ENCODE measurements at regions not wholly inside any gene's neighbourhood (a gene's known extent, or its start where the extent isn't known, plus 50 kb on each side); places are given as distances from the start of the nearest gene placed in this dataset.
"Not testable (repeated sequence)": the region's sequence is repeated elsewhere in the genome, so short reads cannot be mapped to it uniquely, and the experiment has no call there.

GRCh38 chr6:112401083-112401482 is 54.0 kb downstream of the RFPL4B start:
- no peak for DNase-seq

DNA sequence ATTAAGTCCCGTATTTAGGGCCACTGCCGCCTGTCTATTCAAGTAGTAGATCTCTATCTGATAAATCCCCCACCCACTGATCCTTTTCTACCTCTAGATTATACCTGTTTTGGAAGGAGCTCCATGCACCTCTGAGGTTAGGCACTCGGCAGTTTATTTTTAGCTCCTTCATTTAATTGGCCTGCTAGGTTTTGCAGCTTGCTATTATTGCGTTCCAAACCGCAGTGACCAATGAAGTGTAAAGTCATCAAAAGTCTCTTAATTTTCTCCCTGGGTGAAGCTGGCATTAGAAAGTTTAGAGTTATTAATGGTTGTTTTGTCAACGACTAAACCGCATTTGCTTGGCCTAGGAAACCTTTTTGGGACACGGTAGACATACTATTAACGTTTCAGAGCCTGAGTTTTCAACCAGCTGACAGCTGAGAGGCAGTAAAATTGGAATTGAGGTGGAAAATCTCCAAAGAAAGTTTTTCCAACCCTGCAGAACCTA is 60.0 kb downstream of the RFPL4B start:
- no peak for DNase-seq

DNA sequence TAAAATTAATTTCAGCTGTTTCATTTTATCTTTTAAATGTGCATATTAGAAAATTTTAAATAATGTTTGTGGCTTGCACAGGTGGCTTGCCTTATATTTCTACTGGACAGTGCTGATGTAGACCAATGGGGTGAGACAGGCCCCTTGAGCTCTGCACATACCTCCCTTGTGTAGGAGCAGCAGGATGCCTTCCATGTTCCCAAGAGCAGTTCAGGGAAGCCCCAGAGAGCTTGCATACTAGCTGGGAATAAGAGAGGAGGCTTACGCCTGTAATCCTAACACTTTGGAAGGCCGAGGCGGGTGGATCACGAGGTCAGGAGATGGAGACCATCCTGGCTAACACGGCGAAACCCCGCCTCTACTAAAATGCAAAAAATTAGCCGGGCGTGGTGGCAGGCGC is 61.4 kb downstream of the RFPL4B start:
- no peak for DNase-seq

DNA sequence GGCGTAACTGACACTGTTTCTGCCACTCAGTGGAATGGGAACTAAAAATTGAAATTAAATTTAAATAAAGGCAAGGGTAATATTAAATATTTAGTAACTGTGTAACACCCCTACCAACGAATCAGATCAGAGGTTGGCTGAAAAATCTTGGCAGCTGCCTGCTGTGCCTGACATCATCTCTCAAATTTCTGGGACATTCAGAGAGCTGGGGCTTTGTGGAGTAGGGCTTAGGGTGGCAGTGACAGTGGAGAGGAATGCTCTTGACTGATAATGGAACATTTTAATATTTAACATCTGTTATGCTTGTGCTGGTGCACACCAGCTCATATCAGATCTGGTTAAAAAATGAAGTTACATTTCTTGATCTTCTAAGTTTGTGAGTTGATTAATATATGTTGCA is 62.2 kb downstream of the RFPL4B start:
- no peak for DNase-seq

DNA sequence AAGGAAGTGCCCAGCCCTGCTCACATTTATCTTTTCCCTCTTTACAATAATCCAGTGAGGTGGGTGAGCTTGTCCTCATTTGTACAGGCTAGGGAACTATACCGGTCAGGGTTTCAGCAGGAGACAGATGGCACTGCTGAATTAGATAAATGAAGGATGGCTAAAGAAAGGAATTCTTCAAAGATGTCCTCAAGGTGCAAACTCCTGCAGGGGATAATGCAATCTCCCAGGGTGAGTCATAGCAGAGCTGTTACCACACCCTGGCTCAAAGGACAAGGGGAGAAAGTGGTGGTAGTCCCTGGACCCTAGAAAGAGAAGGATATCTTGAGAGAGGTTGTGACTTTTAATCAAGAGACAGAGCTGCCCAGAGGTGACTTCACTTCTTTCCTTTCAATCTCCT is 66.7 kb downstream of the RFPL4B start:
- no peak for DNase-seq

- no peak for DNase-seq
Measured at GRCh38 chr6:112415366-112415765, 68.2 kb downstream of the RFPL4B start.

DNA sequence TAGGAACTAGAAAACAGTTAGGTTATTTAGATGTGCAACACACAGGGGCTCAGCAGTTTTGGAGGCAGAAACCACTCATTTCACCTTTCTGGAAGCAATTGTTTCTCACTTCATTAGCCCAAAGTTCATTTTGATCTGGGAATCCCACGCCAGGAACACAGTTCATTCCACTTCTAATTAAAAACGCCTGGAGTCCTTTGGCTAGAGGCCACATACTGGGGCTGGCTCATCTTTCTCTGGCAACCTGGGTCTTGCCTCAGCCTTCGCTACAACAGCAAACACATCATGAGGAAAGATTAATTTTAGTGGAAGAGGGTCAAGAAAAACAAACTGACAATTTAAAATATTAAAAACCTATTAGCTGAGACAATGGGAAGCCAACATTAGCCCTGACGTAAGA is 69.7 kb downstream of the RFPL4B start:
- no peak for DNase-seq

GRCh38 chr6:112427011-112427410 is 79.9 kb downstream of the RFPL4B start:
- not testable (repeated sequence) for DNase-seq

DNA sequence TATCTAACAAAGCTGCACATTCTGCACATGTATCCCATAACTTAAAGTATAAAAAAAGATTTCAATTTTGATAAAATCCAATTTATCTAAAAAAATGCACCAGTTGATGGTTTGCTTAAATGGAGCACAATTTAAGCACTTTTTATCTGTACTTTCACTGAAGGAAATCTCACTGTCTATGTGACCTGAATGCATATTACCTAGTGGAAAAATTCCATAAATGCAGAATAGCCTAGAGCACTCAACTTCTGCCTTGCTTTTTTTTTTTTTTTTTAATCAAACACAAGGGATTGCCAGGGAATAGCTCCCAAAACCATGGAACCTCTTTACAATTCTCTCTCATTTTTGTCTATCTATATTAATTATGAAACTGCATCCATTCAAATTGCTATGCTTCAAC is 80.4 kb downstream of the RFPL4B start:
- no peak for DNase-seq

- no peak for DNase-seq
Measured at GRCh38 chr6:112428477-112428876, 81.3 kb downstream of the RFPL4B start.

DNA sequence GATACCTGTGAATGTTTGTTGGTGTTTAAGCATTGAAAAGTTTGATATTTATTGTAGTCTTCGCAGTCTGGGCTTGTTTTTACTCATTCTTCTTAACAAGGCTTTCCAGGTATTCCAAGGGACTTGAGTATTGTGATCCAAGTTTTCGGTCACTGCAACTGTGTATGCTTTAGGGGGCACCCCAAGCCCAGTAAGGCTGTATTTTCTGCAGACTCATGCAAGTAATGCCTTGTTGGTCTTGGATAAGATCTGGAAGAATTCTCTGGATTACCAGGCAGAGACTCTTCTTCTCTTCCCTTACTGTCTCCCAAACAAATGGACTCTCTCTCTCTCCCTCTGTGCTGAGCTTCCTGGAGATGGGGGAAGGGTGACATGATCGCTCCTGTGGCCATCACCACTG is 82.1 kb downstream of the RFPL4B start:
- DNase-seq = no peak

GRCh38 chr6:112431803-112432202 is 84.7 kb downstream of the RFPL4B start:
- no peak for DNase-seq

- DNase-seq = no peak
Measured at GRCh38 chr6:112432853-112433252, 85.7 kb downstream of the RFPL4B start.

GRCh38 chr6:112433457-112433856 is 86.3 kb downstream of the RFPL4B start:
- no peak for DNase-seq

GRCh38 chr6:112434896-112435435 is 87.8 kb downstream of the RFPL4B start:
- no peak for DNase-seq

- no peak for DNase-seq
Measured at GRCh38 chr6:112437058-112437457, 89.9 kb downstream of the RFPL4B start.

DNA sequence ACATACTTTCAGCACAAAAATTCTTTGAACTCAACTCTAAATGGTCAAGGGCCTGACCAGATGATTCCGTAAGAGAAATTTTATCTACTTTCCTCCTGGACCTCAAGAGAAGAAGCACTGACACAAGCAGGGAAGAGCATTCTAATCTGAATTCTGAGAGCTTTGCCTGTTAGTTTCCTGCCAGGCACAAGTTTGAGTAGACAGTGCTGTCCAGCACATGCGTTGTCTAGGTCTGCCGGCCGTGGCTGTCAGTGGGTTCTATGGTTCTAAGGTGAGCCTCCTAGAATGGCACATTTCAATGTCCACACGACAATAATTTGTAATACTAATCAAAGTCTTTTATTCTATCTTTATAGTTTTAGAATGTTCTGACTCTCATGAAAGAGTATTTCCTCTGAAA is 91.9 kb downstream of the RFPL4B start:
- no peak for DNase-seq

- no peak for DNase-seq
Measured at GRCh38 chr6:112439432-112439831, 92.3 kb downstream of the RFPL4B start.

DNA sequence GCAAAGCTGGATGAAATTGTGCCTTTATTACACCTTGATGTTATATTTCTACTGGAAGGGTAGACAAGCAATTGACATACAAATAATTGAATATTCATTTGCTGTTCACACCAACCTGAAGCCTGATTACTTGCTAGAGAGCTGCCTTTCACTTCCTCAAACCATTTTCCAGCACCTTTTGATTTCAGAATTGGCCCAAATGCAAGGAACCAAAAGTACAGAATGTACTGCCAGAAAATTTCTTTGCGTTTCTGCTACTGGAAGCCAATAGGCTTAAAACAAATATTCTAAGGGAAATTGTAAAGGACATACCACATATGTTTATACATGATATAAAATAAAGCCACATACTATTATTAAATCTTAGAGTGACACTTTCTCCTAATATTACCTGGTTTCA is 94.5 kb downstream of the RFPL4B start:
- no peak for DNase-seq

- DNase-seq = no peak
Measured at GRCh38 chr6:112443179-112444065, 96.3 kb downstream of the RFPL4B start.

DNA sequence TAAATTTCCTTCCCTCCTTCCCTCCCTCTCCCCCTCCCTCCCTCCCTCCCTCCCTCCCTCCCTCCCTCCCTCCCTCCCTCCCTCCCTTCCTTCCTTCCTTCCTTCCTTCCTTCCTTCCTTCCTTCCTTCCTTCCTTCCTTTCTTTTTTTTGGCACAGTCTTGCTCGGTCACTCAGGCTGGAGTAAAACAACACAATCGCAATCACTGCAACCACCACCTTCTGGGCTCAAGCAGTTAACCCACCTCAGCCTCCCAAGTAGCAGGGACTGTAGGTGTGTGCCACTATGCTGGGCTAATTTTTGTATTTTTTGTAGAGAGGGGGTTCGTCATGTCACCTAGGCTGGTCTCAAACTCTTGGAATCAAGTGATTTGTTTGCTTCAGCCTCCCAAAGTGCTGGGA is 101.7 kb downstream of the RFPL4B start:
- not testable (repeated sequence) for DNase-seq

- no peak for DNase-seq
Measured at GRCh38 chr6:112450663-112451062, 103.5 kb downstream of the RFPL4B start.

DNA sequence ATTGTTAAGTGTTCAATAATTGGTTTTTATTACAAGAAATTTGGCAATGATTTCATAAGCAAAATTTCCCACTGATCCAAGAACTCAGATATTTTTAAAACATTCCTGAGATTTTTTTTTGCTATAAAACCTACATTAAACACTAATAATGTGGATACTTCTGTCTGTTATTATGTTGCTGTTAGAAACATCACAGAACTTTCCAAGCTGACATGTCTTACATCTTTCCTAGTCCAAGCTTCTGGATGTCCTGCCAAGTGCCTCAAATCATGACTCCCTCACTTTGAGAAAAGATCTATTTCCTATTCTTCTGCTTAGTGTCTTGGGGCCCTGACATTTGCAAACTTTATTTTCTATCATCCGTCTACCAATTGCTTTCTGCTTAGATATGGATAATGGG is 110.8 kb downstream of the RFPL4B start:
- DNase-seq = no peak

DNA sequence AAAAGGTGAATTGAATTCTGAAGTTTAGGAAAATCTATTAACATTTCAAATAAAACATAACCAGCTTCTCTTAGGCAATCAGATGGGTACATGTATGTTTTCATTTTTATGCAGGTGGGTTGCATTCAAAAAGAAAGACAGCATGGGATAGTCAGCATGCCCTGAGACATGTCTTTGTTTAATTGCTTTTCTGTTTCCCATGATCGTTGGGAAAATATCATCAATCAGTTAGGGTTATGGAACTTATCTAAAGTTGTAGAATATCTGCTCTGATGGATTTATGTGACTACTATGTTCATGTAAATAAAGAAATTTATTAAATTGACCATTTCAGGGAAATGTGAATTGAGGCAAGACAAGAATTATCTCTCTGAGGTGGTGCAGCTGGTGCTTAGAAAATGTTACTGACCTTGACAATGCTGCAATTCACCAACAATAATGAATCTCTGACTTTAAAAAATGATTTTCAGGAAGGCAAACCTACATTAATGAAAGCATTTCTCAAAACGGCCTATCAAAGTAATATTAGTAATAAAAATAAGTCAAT is 112.7 kb downstream of the RFPL4B start:
- no peak for DNase-seq
